CD8-positive, alpha-beta memory T cell (primary cell): ENCODE measurements at regions not wholly inside any gene's neighbourhood (a gene's known extent, or its start where the extent isn't known, plus 50 kb on each side); places are given as distances from the start of the nearest gene placed in this dataset.

ENCODE experiments used
- CTCF ChIA-PET: fragments of 350-600 bp; sonication (Branson Sonifier 250); formaldehyde crosslinking; loops from one replicate; lab custom pipeline; 2021; ENCODE audit warnings: antibody characterized with exemption; lab: Charles Lee
- POLR2A ChIA-PET: fragments of 350-600 bp; sonication (Branson Sonifier 250); formaldehyde crosslinking; loops from one replicate; lab custom pipeline; 2021; ENCODE audit warnings: antibody characterized with exemption; lab: Charles Lee
- DNase-seq, 5 donors: peaks; one replicate each; pipeline versions ENCODE4 v3.0.0 to v3.0.0-alpha.2; 2020 to 2022; ENCODE audit warnings: mixed read lengths in 1 of 5
- H3K27ac ChIP-seq: one replicate; pipeline ENCODE4 v1.7.0; 2013; ENCODE audit warnings: low read depth, mild to moderate bottlenecking, low read length, moderate library complexity
- H3K27me3 ChIP-seq: 2 replicates; pipeline ENCODE4 v1.7.0; 2013; ENCODE audit warnings: low read length, mild to moderate bottlenecking; ENCODE audit not compliant: insufficient read depth, poor library complexity, severe bottlenecking
- H3K36me3 ChIP-seq: 2 replicates; pipeline ENCODE4 v1.7.0; 2013; ENCODE audit warnings: mild to moderate bottlenecking, low read length, moderate library complexity; ENCODE audit not compliant: insufficient read depth
- H3K4me1 ChIP-seq: 2 replicates; pipeline ENCODE4 v1.7.0; 2013; ENCODE audit warnings: mild to moderate bottlenecking, low read length, moderate library complexity; ENCODE audit not compliant: insufficient read depth
- H3K4me3 ChIP-seq: 2 replicates; pipeline ENCODE4 v1.7.0; 2013; ENCODE audit warnings: mild to moderate bottlenecking, low read length
- H3K9me3 ChIP-seq: 2 replicates; pipeline ENCODE4 v1.7.0; 2013; ENCODE audit warnings: mild to moderate bottlenecking, low read length
- H3K27ac Mint-ChIP-seq, 8 donors: one replicate each; pipeline ENCODE4 v1.8.0; 2020 to 2021; ENCODE audit warnings: mixed read lengths in 8 of 8, mild to moderate bottlenecking in 6 of 8, inconsistent platforms in 3 of 8, moderate library complexity in 3 of 8
- H3K27me3 Mint-ChIP-seq, 2 donors: one replicate each; pipeline ENCODE4 v1.8.0; 2020 to 2021; ENCODE audit warnings: mixed read lengths in 2 of 2, mild to moderate bottlenecking in 1 of 2, moderate library complexity in 1 of 2
- H3K36me3 Mint-ChIP-seq, 3 donors: one replicate each; pipeline ENCODE4 v1.8.0; 2020 to 2021; ENCODE audit warnings: mixed read lengths in 3 of 3, inconsistent platforms in 1 of 3, mild to moderate bottlenecking in 1 of 3
- H3K4me1 Mint-ChIP-seq, 3 donors: one replicate each; pipeline ENCODE4 v1.8.0; 2020 to 2021; ENCODE audit warnings: mixed read lengths in 3 of 3, inconsistent platforms in 1 of 3, mild to moderate bottlenecking in 1 of 3
- H3K4me3 Mint-ChIP-seq, 7 donors: one replicate each; pipeline ENCODE4 v1.8.0; 2020 to 2021; ENCODE audit warnings: mixed read lengths in 7 of 7, mild to moderate bottlenecking in 6 of 7, moderate library complexity in 4 of 7, inconsistent platforms in 2 of 7
- H3K9me3 Mint-ChIP-seq, 5 donors: one replicate each; pipeline ENCODE4 v1.8.0; 2020 to 2022; ENCODE audit warnings: mixed read lengths in 5 of 5, mild to moderate bottlenecking in 3 of 5, moderate library complexity in 2 of 5, inconsistent platforms in 1 of 5

GRCh38 chr2:122643725-122644329 lies 888.4 kb downstream of the TSN start:
- Mint-ChIP-seq H3K27me3 (no peaks in the 10 kb centered on the region), H3K4me3 (no peak overlapping the region), H3K4me1 (no peaks in the 10 kb centered on the region), H3K36me3 (no peaks in the 10 kb centered on the region), H3K27ac (no peak overlapping the region), H3K9me3 (peaks cover 0 to 18% (median 8%) of the 10 kb centered on the region in 5 donors)
- no peaks in the 10 kb centered on the region for H3K4me1 ChIP-seq
- no peak for DNase-seq
- no peaks in the 10 kb centered on the region for H3K27me3 ChIP-seq
- POLR2A ChIA-PET = no interaction called here
- CTCF ChIA-PET = no interaction called here
- no peak overlapping the region for H3K4me3 ChIP-seq
- no peak overlapping the region for H3K27ac ChIP-seq
- no peaks in the 10 kb centered on the region for H3K9me3 ChIP-seq
- H3K36me3 ChIP-seq = no peaks in the 10 kb centered on the region

GRCh38 chr2:122651236-122651635 lies 895.8 kb downstream of the TSN start:
- Mint-ChIP-seq H3K9me3 (peaks cover 0 to 13% (median 2%) of the 10 kb centered on the region in 5 donors), H3K27me3 (no peaks in the 10 kb centered on the region), H3K4me3 (no peak overlapping the region), H3K4me1 (no peaks in the 10 kb centered on the region), H3K36me3 (no peaks in the 10 kb centered on the region), H3K27ac (no peak overlapping the region)
- Histone ChIP-seq H3K9me3 (no peaks in the 10 kb centered on the region), H3K27me3 (no peaks in the 10 kb centered on the region), H3K27ac (no peak overlapping the region), H3K4me3 (no peak overlapping the region), H3K36me3 (no peaks in the 10 kb centered on the region), H3K4me1 (no peaks in the 10 kb centered on the region)
- CTCF ChIA-PET = no interaction called here
- POLR2A ChIA-PET = no interaction called here
- DNase-seq = no peak

GRCh38 chr2:122651780-122652179 lies 896.3 kb downstream of the TSN start:
- ChIA-PET POLR2A (no interaction called here), CTCF (no interaction called here)
- peaks cover 0 to 17% (median 5%) of the 10 kb centered on the region in 5 donors for H3K9me3 Mint-ChIP-seq
- no peaks in the 10 kb centered on the region for H3K4me1 Mint-ChIP-seq
- no peak overlapping the region for H3K4me3 Mint-ChIP-seq
- no peaks in the 10 kb centered on the region for H3K9me3 ChIP-seq
- H3K27me3 Mint-ChIP-seq = no peaks in the 10 kb centered on the region
- no peak overlapping the region for H3K4me3 ChIP-seq
- no peaks in the 10 kb centered on the region for H3K36me3 ChIP-seq
- no peaks in the 10 kb centered on the region for H3K4me1 ChIP-seq
- no peaks in the 10 kb centered on the region for H3K27me3 ChIP-seq
- DNase-seq = no peak
- no peak overlapping the region for H3K27ac Mint-ChIP-seq
- H3K27ac ChIP-seq = no peak overlapping the region
- no peaks in the 10 kb centered on the region for H3K36me3 Mint-ChIP-seq

GRCh38 chr2:122652670-122653069 lies 897.2 kb downstream of the TSN start:
- Mint-ChIP-seq H3K9me3 (peaks cover 0 to 19% (median 5%) of the 10 kb centered on the region in 5 donors), H3K4me1 (no peaks in the 10 kb centered on the region), H3K27me3 (no peaks in the 10 kb centered on the region), H3K27ac (no peak overlapping the region), H3K4me3 (no peak overlapping the region), H3K36me3 (no peaks in the 10 kb centered on the region)
- Histone ChIP-seq H3K9me3 (no peaks in the 10 kb centered on the region), H3K4me1 (no peaks in the 10 kb centered on the region), H3K4me3 (no peak overlapping the region), H3K36me3 (no peaks in the 10 kb centered on the region), H3K27ac (no peak overlapping the region), H3K27me3 (no peaks in the 10 kb centered on the region)
- CTCF ChIA-PET = no interaction called here
- DNase-seq = no peak
- POLR2A ChIA-PET = no interaction called here

GRCh38 chr2:122656403-122656802 lies 901.0 kb downstream of the TSN start:
- POLR2A ChIA-PET = no interaction called here
- no peak for DNase-seq

GRCh38 chr2:122660786-122661634 lies 905.6 kb downstream of the TSN start:
- H3K4me3 Mint-ChIP-seq = peak overlapping the region in 1 of 7 donors; percentile 40
- H3K4me1 Mint-ChIP-seq = no peaks in the 10 kb centered on the region
- H3K4me1 ChIP-seq = no peaks in the 10 kb centered on the region
- POLR2A ChIA-PET = no interaction called here
- H3K9me3 Mint-ChIP-seq = peaks cover 2 to 16% (median 4%) of the 10 kb centered on the region in 5 donors
- H3K27me3 ChIP-seq = no peaks in the 10 kb centered on the region
- DNase-seq = no peak
- H3K9me3 ChIP-seq = no peaks in the 10 kb centered on the region
- H3K27me3 Mint-ChIP-seq = peaks cover 0 to 2% of the 10 kb centered on the region in 2 donors
- CTCF ChIA-PET = no interaction called here
- H3K36me3 Mint-ChIP-seq = peaks cover 0 to 2% (median 0%) of the 10 kb centered on the region in 3 donors
- H3K27ac ChIP-seq = no peak overlapping the region
- no peak overlapping the region for H3K27ac Mint-ChIP-seq
- no peak overlapping the region for H3K4me3 ChIP-seq
- no peaks in the 10 kb centered on the region for H3K36me3 ChIP-seq

More at GRCh38 chr2:122656403-122656802, 901.0 kb downstream of the TSN start:
- Mint-ChIP-seq H3K9me3 (peaks cover 0 to 17% (median 3%) of the 10 kb centered on the region in 5 donors), H3K36me3 (no peaks in the 10 kb centered on the region), H3K4me3 (no peak overlapping the region), H3K27me3 (peaks cover 0 to 2% of the 10 kb centered on the region in 2 donors), H3K4me1 (no peaks in the 10 kb centered on the region), H3K27ac (no peak overlapping the region)
- Histone ChIP-seq H3K27ac (no peak overlapping the region), H3K4me1 (no peaks in the 10 kb centered on the region), H3K4me3 (no peak overlapping the region), H3K36me3 (no peaks in the 10 kb centered on the region), H3K9me3 (no peaks in the 10 kb centered on the region), H3K27me3 (no peaks in the 10 kb centered on the region)
- CTCF ChIA-PET = no interaction called here

GRCh38 chr2:122663620-122664019 lies 908.2 kb downstream of the TSN start:
- H3K4me1 Mint-ChIP-seq = no peaks in the 10 kb centered on the region

GRCh38 chr2:122669627-122670026 lies 914.2 kb downstream of the TSN start:
- CTCF ChIA-PET = no interaction called here
- Histone ChIP-seq H3K36me3 (no peaks in the 10 kb centered on the region), H3K27ac (no peak overlapping the region), H3K9me3 (no peaks in the 10 kb centered on the region), H3K4me3 (no peak overlapping the region), H3K4me1 (no peaks in the 10 kb centered on the region), H3K27me3 (no peaks in the 10 kb centered on the region)
- Mint-ChIP-seq H3K27me3 (no peaks in the 10 kb centered on the region), H3K9me3 (peaks cover 5 to 22% (median 10%) of the 10 kb centered on the region in 5 donors), H3K4me3 (no peak overlapping the region), H3K4me1 (no peaks in the 10 kb centered on the region), H3K27ac (no peak overlapping the region), H3K36me3 (no peaks in the 10 kb centered on the region)
- no peak for DNase-seq
- POLR2A ChIA-PET = no interaction called here

More at GRCh38 chr2:122663620-122664019, 908.2 kb downstream of the TSN start:
- peaks cover 0 to 2% of the 10 kb centered on the region in 2 donors for H3K27me3 Mint-ChIP-seq
- CTCF ChIA-PET = no interaction called here
- H3K36me3 Mint-ChIP-seq = peaks cover 0 to 2% (median 0%) of the 10 kb centered on the region in 3 donors
- Histone ChIP-seq H3K4me1 (no peaks in the 10 kb centered on the region), H3K4me3 (no peak overlapping the region), H3K9me3 (no peaks in the 10 kb centered on the region), H3K27me3 (no peaks in the 10 kb centered on the region), H3K27ac (no peak overlapping the region), H3K36me3 (no peaks in the 10 kb centered on the region)
- no peak overlapping the region for H3K27ac Mint-ChIP-seq
- POLR2A ChIA-PET = no interaction called here
- DNase-seq = no peak
- peaks cover 0 to 10% (median 4%) of the 10 kb centered on the region in 5 donors for H3K9me3 Mint-ChIP-seq
- no peak overlapping the region for H3K4me3 Mint-ChIP-seq
